ENCODE measurements at regions not wholly inside any gene's neighbourhood (a gene's known extent, or its start where the extent isn't known, plus 50 kb on each side); places are given as distances from the start of the nearest gene placed in this dataset.

- Mint-ChIP-seq H3K4me3 (no peak overlapping the region), H3K27me3 (ENCODE audit: low read depth) (peaks cover 5% of the 10 kb centered on the region), H3K9me3 (no peaks in the 10 kb centered on the region), H3K36me3 (ENCODE audit: low read depth) (no peaks in the 10 kb centered on the region), H3K27ac (no peak overlapping the region), H3K4me1 (ENCODE audit: low read depth) (no peaks in the 10 kb centered on the region)
- intact Hi-C loops (cut with micrococcal nuclease), result no loop called here
- CTCF ChIA-PET, result interaction anchor here (1.0 to 1.3 kb wide), 2 partner anchors 10 to 82 kb away, joined by 3 read pairs; no protein-coding TSS in a partner anchor
- DNase-seq, result no peak
These were observed 508.4 kb downstream of the CDH26 start for GRCh38 chr20:60466687-60467022.

- H3K27ac Mint-ChIP-seq, result no peak overlapping the region
- no peak overlapping the region for H3K4me3 Mint-ChIP-seq
- no peaks in the 10 kb centered on the region for H3K9me3 Mint-ChIP-seq
- no peaks in the 10 kb centered on the region for H3K4me1 Mint-ChIP-seq (ENCODE audit: low read depth)
- CTCF ChIA-PET, result interaction anchor here (1.0 to 1.3 kb wide), 2 partner anchors 11 to 82 kb away, joined by 3 read pairs; no protein-coding TSS in a partner anchor
- H3K27me3 Mint-ChIP-seq (ENCODE audit: low read depth), result peaks cover 6% of the 10 kb centered on the region
- H3K36me3 Mint-ChIP-seq (ENCODE audit: low read depth), result no peaks in the 10 kb centered on the region
- DNase-seq, result no peak
- intact Hi-C loops (cut with micrococcal nuclease), result no loop called here
These were observed 508.9 kb downstream of the CDH26 start for GRCh38 chr20:60467078-60467477.

GRCh38 chr20:60467771-60468170 is 509.5 kb downstream of the CDH26 start:
- no peaks in the 10 kb centered on the region for H3K9me3 Mint-ChIP-seq
- CTCF ChIA-PET, result interaction anchor here (1.3 kb wide), 1 partner anchor 11 kb away, joined by 3 read pairs; no protein-coding TSS in a partner anchor
- no peaks in the 10 kb centered on the region for H3K36me3 Mint-ChIP-seq (ENCODE audit: low read depth)
- intact Hi-C loops (cut with micrococcal nuclease), result no loop called here
- H3K4me3 Mint-ChIP-seq, result no peak overlapping the region
- no peak overlapping the region for H3K27ac Mint-ChIP-seq
- DNase-seq, result no peak
- H3K27me3 Mint-ChIP-seq (ENCODE audit: low read depth), result peaks cover 8% of the 10 kb centered on the region
- no peaks in the 10 kb centered on the region for H3K4me1 Mint-ChIP-seq (ENCODE audit: low read depth)

GRCh38 chr20:60469829-60470228 is 511.6 kb downstream of the CDH26 start:
- Mint-ChIP-seq H3K36me3 (ENCODE audit: low read depth) (no peaks in the 10 kb centered on the region), H3K27ac (no peak overlapping the region), H3K27me3 (ENCODE audit: low read depth) (peaks cover 6% of the 10 kb centered on the region), H3K4me3 (no peak overlapping the region), H3K4me1 (ENCODE audit: low read depth) (no peaks in the 10 kb centered on the region), H3K9me3 (no peaks in the 10 kb centered on the region)
- CTCF ChIA-PET, result no interaction called here
- DNase-seq, result no peak
- intact Hi-C loops (cut with micrococcal nuclease), result no loop called here

- Mint-ChIP-seq H3K4me3 (no peak overlapping the region), H3K9me3 (no peaks in the 10 kb centered on the region), H3K4me1 (ENCODE audit: low read depth) (no peaks in the 10 kb centered on the region), H3K27ac (no peak overlapping the region), H3K36me3 (ENCODE audit: low read depth) (no peaks in the 10 kb centered on the region), H3K27me3 (ENCODE audit: low read depth) (peaks cover 6% of the 10 kb centered on the region)
- intact Hi-C loops (cut with micrococcal nuclease), result no loop called here
- CTCF ChIA-PET, result no interaction called here
- no peak for DNase-seq
These were observed 512.1 kb downstream of the CDH26 start for GRCh38 chr20:60470366-60470765.

GRCh38 chr20:60473211-60473610 is 515.0 kb downstream of the CDH26 start:
- H3K27ac Mint-ChIP-seq, result no peak overlapping the region
- no peaks in the 10 kb centered on the region for H3K36me3 Mint-ChIP-seq (ENCODE audit: low read depth)
- H3K4me3 Mint-ChIP-seq, result no peak overlapping the region
- intact Hi-C loops (cut with micrococcal nuclease), result no loop called here
- CTCF ChIA-PET, result no interaction called here
- DNase-seq, result no peak
- H3K27me3 Mint-ChIP-seq (ENCODE audit: low read depth), result peaks cover 6% of the 10 kb centered on the region
- H3K4me1 Mint-ChIP-seq (ENCODE audit: low read depth), result no peaks in the 10 kb centered on the region
- no peaks in the 10 kb centered on the region for H3K9me3 Mint-ChIP-seq

- Mint-ChIP-seq H3K36me3 (ENCODE audit: low read depth) (no peaks in the 10 kb centered on the region), H3K4me3 (no peak overlapping the region), H3K27me3 (ENCODE audit: low read depth) (peaks cover 6% of the 10 kb centered on the region), H3K4me1 (ENCODE audit: low read depth) (no peaks in the 10 kb centered on the region), H3K27ac (no peak overlapping the region), H3K9me3 (no peaks in the 10 kb centered on the region)
- CTCF ChIA-PET, result interaction anchor here (0.6 kb wide), 1 partner anchor 417 kb away, joined by 3 read pairs; no protein-coding TSS in a partner anchor
- no peak for DNase-seq
- intact Hi-C loops (cut with micrococcal nuclease), result no loop called here
These were observed 516.2 kb downstream of the CDH26 start for GRCh38 chr20:60474385-60474910.

GRCh38 chr20:60476045-60476444 is 517.8 kb downstream of the CDH26 start:
- Mint-ChIP-seq H3K27ac (no peak overlapping the region), H3K4me3 (no peak overlapping the region), H3K9me3 (no peaks in the 10 kb centered on the region), H3K27me3 (ENCODE audit: low read depth) (peaks cover 6% of the 10 kb centered on the region), H3K36me3 (ENCODE audit: low read depth) (no peaks in the 10 kb centered on the region), H3K4me1 (ENCODE audit: low read depth) (no peaks in the 10 kb centered on the region)
- CTCF ChIA-PET, result no interaction called here
- no peak for DNase-seq
- intact Hi-C loops (cut with micrococcal nuclease), result no loop called here

- no peak for DNase-seq
- CTCF ChIA-PET, result no interaction called here
- H3K4me1 Mint-ChIP-seq (ENCODE audit: low read depth), result no peaks in the 10 kb centered on the region
These were observed 519.7 kb downstream of the CDH26 start for GRCh38 chr20:60477958-60478357.

GRCh38 chr20:60478533-60478932 is 520.3 kb downstream of the CDH26 start:
- no peak overlapping the region for H3K27ac Mint-ChIP-seq
- intact Hi-C loops (cut with micrococcal nuclease), result no loop called here
- H3K36me3 Mint-ChIP-seq (ENCODE audit: low read depth), result no peaks in the 10 kb centered on the region
- no peak for DNase-seq
- no peak overlapping the region for H3K4me3 Mint-ChIP-seq
- H3K9me3 Mint-ChIP-seq, result no peaks in the 10 kb centered on the region
- peaks cover 5% of the 10 kb centered on the region for H3K27me3 Mint-ChIP-seq (ENCODE audit: low read depth)
- H3K4me1 Mint-ChIP-seq (ENCODE audit: low read depth), result no peaks in the 10 kb centered on the region
- CTCF ChIA-PET, result no interaction called here

More at GRCh38 chr20:60477958-60478357, 519.7 kb downstream of the CDH26 start:
- H3K27ac Mint-ChIP-seq, result no peak overlapping the region
- intact Hi-C loops (cut with micrococcal nuclease), result no loop called here
- H3K36me3 Mint-ChIP-seq (ENCODE audit: low read depth), result no peaks in the 10 kb centered on the region
- H3K9me3 Mint-ChIP-seq, result no peaks in the 10 kb centered on the region
- H3K4me3 Mint-ChIP-seq, result no peak overlapping the region
- H3K27me3 Mint-ChIP-seq (ENCODE audit: low read depth), result peaks cover 6% of the 10 kb centered on the region

- no peak overlapping the region for H3K27ac Mint-ChIP-seq
- H3K4me1 Mint-ChIP-seq (ENCODE audit: low read depth), result no peaks in the 10 kb centered on the region
- CTCF ChIA-PET, result no interaction called here
- H3K27me3 Mint-ChIP-seq (ENCODE audit: low read depth), result peaks cover 16% of the 10 kb centered on the region
- no peaks in the 10 kb centered on the region for H3K36me3 Mint-ChIP-seq (ENCODE audit: low read depth)
- H3K4me3 Mint-ChIP-seq, result no peak overlapping the region
- no peaks in the 10 kb centered on the region for H3K9me3 Mint-ChIP-seq
- no peak for DNase-seq
- intact Hi-C loops (cut with micrococcal nuclease), result no loop called here
These were observed 522.9 kb downstream of the CDH26 start for GRCh38 chr20:60480950-60481742.

- no peak overlapping the region for H3K4me3 Mint-ChIP-seq
- CTCF ChIA-PET, result no interaction called here
- no peaks in the 10 kb centered on the region for H3K9me3 Mint-ChIP-seq
- no peak for DNase-seq
- intact Hi-C loops (cut with micrococcal nuclease), result no loop called here
- H3K27me3 Mint-ChIP-seq (ENCODE audit: low read depth), result peaks cover 16% of the 10 kb centered on the region
- H3K27ac Mint-ChIP-seq, result no peak overlapping the region
- H3K36me3 Mint-ChIP-seq (ENCODE audit: low read depth), result no peaks in the 10 kb centered on the region
- H3K4me1 Mint-ChIP-seq (ENCODE audit: low read depth), result no peaks in the 10 kb centered on the region
These were observed 523.5 kb downstream of the CDH26 start for GRCh38 chr20:60481743-60482133.

Measured in activated naive CD4-positive, alpha-beta T cell treated with anti-CD3 and anti-CD28 coated beads for 36 hours (primary cell).